Breast epithelium (tissue), 3 donors: ENCODE measurements at regions not wholly inside any gene's neighbourhood (a gene's known extent, or its start where the extent isn't known, plus 50 kb on each side); places are given as distances from the start of the nearest gene placed in this dataset.

Experiments
- POLR2A ChIP-seq: fragments of 450-650 bp; IDR thresholded peaks from one replicate; pipeline ENCODE4 v1.6.1; 2016; ENCODE audit warnings: antibody characterized with exemption, mild to moderate bottlenecking, moderate library complexity
- TF ChIP-seq, protein P1 (sequence below), 3 donors: fragments of 450-650 bp; IDR thresholded peaks; one replicate each; pipeline ENCODE4 v1.5.1; 2016 to 2017; ENCODE audit warnings: antibody characterized with exemption in 3 of 3, mild to moderate bottlenecking in 3 of 3, moderate library complexity in 3 of 3

GRCh38 chr1:90840352-90840751, 123.2 kb upstream of the BARHL2 start:
- TF ChIP-seq POLR2A: no peak
- TF ChIP-seq, protein P1, sequence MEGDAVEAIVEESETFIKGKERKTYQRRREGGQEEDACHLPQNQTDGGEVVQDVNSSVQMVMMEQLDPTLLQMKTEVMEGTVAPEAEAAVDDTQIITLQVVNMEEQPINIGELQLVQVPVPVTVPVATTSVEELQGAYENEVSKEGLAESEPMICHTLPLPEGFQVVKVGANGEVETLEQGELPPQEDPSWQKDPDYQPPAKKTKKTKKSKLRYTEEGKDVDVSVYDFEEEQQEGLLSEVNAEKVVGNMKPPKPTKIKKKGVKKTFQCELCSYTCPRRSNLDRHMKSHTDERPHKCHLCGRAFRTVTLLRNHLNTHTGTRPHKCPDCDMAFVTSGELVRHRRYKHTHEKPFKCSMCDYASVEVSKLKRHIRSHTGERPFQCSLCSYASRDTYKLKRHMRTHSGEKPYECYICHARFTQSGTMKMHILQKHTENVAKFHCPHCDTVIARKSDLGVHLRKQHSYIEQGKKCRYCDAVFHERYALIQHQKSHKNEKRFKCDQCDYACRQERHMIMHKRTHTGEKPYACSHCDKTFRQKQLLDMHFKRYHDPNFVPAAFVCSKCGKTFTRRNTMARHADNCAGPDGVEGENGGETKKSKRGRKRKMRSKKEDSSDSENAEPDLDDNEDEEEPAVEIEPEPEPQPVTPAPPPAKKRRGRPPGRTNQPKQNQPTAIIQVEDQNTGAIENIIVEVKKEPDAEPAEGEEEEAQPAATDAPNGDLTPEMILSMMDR (IDR thresholded peaks at IDR 0.05): no peak
